Endothelial cell of umbilical vein (primary cell): ENCODE measurements at regions not wholly inside any gene's neighbourhood (a gene's known extent, or its start where the extent isn't known, plus 50 kb on each side); places are given as distances from the start of the nearest gene placed in this dataset.

Experiments used
- BruUV-seq: library from RNA; stranded (reverse); fragments of 400-500 nt; replicated peaks from 2 replicates; lab custom pipeline; 2021; lab: Mats Ljungman, UMichigan
- CTCF ChIA-PET: fragments of 300-600, 350-600 bp; sonication (Branson Sonifier 250); formaldehyde crosslinking; loops from one replicate; lab custom pipeline; 2021; ENCODE audit warnings: antibody characterized with exemption, inconsistent platforms; lab: Charles Lee
- POLR2A ChIA-PET: fragments of 300-600, 350-600 bp; sonication (Branson Sonifier 250); formaldehyde crosslinking; loops from one replicate; lab custom pipeline; 2021; ENCODE audit warnings: antibody characterized with exemption, inconsistent platforms; lab: Charles Lee
- DNase-seq: peaks from one replicate; pipeline ENCODE4 v3.0.0-alpha.2; 2011; ENCODE audit warnings: low read depth, low spot score
- FAIRE-seq: peaks from 2 replicates; lab custom pipeline; 2011; peaks lifted over from hg19 to GRCh38; lab: Jason Lieb, UNC
- H2AFZ ChIP-seq: 2 replicates; pipeline ENCODE4 v1.6.0; 2012; ENCODE audit warnings: low read depth, low read length, control low read depth, inconsistent platforms
- H3K27ac ChIP-seq: 2 replicates; pipeline ENCODE4 v1.5.1; 2011; ENCODE audit warnings: low read depth, mild to moderate bottlenecking, control low read depth, low read length, moderate library complexity; ENCODE audit not compliant: insufficient read depth
- H3K27me3 ChIP-seq, 2 experiments: 2 replicates each; pipeline versions ENCODE4 v1.6.0 to v1.6.1; 2011; ENCODE audit warnings: low read length in 2 of 2, mixed read lengths in 1 of 2; ENCODE audit not compliant: control insufficient read depth in 2 of 2, insufficient read depth in 2 of 2
- H3K36me3 ChIP-seq, 2 experiments: 2 replicates in 1 of 2; 3 replicates in 1 of 2; pipeline ENCODE4 v1.5.1; 2011; ENCODE audit warnings: low read length in 2 of 2, mild to moderate bottlenecking in 1 of 2, moderate library complexity in 1 of 2; ENCODE audit not compliant: control insufficient read depth in 2 of 2, insufficient read depth in 2 of 2; ENCODE audit errors: extremely low read depth in 1 of 2
- H3K4me1 ChIP-seq: 3 replicates; pipeline ENCODE4 v1.5.1; 2011; ENCODE audit warnings: mild to moderate bottlenecking, low read length; ENCODE audit not compliant: control insufficient read depth, insufficient read depth; ENCODE audit errors: extremely low read depth
- H3K4me2 ChIP-seq: 2 replicates; pipeline ENCODE4 v1.6.1; 2011; ENCODE audit warnings: low read length, control low read depth, mixed read lengths; ENCODE audit not compliant: insufficient read depth
- H3K4me3 ChIP-seq, 3 experiments: fragments of 200-600 bp in 1 of 3; sonication (generic), shearing (Covaris generic) in 1 of 3; replicated peaks in 1 of 3; 2 replicates each; pipeline ENCODE4 v1.5.1; 2011 to 2016; ENCODE audit warnings: control low read depth in 3 of 3, low read length in 3 of 3, mild to moderate bottlenecking in 2 of 3, inconsistent platforms in 1 of 3, low read depth in 1 of 3, moderate library complexity in 1 of 3; ENCODE audit not compliant: insufficient read depth in 1 of 3
- H3K79me2 ChIP-seq: 2 replicates; pipeline ENCODE4 v1.6.0; 2012; ENCODE audit warnings: low read length, inconsistent platforms; ENCODE audit not compliant: control insufficient read depth, insufficient read depth
- H3K9ac ChIP-seq: replicated peaks from 2 replicates; pipeline ENCODE3; 2011; ENCODE audit warnings: low read length, control low read depth; ENCODE audit not compliant: insufficient read depth; ENCODE audit errors: extremely low read depth
- H3K9me1 ChIP-seq: replicated peaks from 3 replicates; pipeline ENCODE4 v1.6.0; 2011; ENCODE audit warnings: mild to moderate bottlenecking, low read length; ENCODE audit not compliant: control insufficient read depth, insufficient read depth; ENCODE audit errors: extremely low read depth
- H3K9me3 ChIP-seq: replicated peaks from 2 replicates; pipeline ENCODE4 v1.5.1; 2012; ENCODE audit warnings: low read length, inconsistent platforms; ENCODE audit not compliant: control insufficient read depth, insufficient read depth
- H4K20me1 ChIP-seq: replicated peaks from 2 replicates; pipeline ENCODE3; 2011; ENCODE audit warnings: mild to moderate bottlenecking, low read length; ENCODE audit not compliant: control insufficient read depth, insufficient read depth; ENCODE audit errors: extremely low read depth
- CTCF ChIP-seq, 2 donors: IDR thresholded peaks; 1 replicate in 1 of 2; 2 replicates in 1 of 2; pipeline ENCODE4 v1.5.1; 2011; ENCODE audit warnings: low read length in 2 of 2, mild to moderate bottlenecking in 2 of 2, moderate library complexity in 2 of 2, control low read depth in 1 of 2, inconsistent platforms in 1 of 2, low read depth in 1 of 2; ENCODE audit not compliant: insufficient read depth in 1 of 2; ENCODE audit errors: extremely low read depth in 1 of 2
- EZH2 ChIP-seq: IDR thresholded peaks from 2 replicates; pipeline ENCODE4 v1.6.1; 2012; ENCODE audit warnings: borderline replicate concordance, low read depth, mild to moderate bottlenecking, moderate library complexity, low read length, inconsistent platforms; ENCODE audit not compliant: severe bottlenecking
- FOS ChIP-seq: IDR thresholded peaks from 2 replicates; pipeline ENCODE4 v1.6.1; 2011; ENCODE audit warnings: mild to moderate bottlenecking, low read length, moderate library complexity, borderline replicate concordance; ENCODE audit not compliant: insufficient read depth
- GATA2 ChIP-seq: IDR thresholded peaks from 2 replicates; pipeline ENCODE4 v1.7.0; 2011; ENCODE audit warnings: low read depth, mild to moderate bottlenecking, moderate library complexity, mixed read lengths, low read length; ENCODE audit not compliant: insufficient read length, insufficient read depth
- JUN ChIP-seq: IDR thresholded peaks from 2 replicates; pipeline ENCODE4 v1.6.1; 2011; ENCODE audit warnings: borderline replicate concordance, low read depth; ENCODE audit not compliant: insufficient read length, insufficient read depth
- MAX ChIP-seq: IDR thresholded peaks from 2 replicates; pipeline ENCODE4 v1.6.1; 2011; ENCODE audit not compliant: insufficient read depth, insufficient read length
- MYC ChIP-seq: IDR thresholded peaks from one replicate; pipeline ENCODE4 v1.6.1; 2011; ENCODE audit warnings: mild to moderate bottlenecking, low read depth, low read length
- POLR2A ChIP-seq: IDR thresholded peaks from 2 replicates; pipeline ENCODE4 v1.6.1; 2012; ENCODE audit warnings: low read depth, mild to moderate bottlenecking, control low read depth, low read length
- POLR2AphosphoS5 ChIP-seq: IDR thresholded peaks from 2 replicates; pipeline ENCODE4 v1.6.1; 2012; ENCODE audit warnings: low read depth, mild to moderate bottlenecking, control low read depth, low read length, moderate library complexity; ENCODE audit not compliant: insufficient read depth
- dilution Hi-C: fragments of 300-500 bp; cut with MboI; formaldehyde crosslinking; loops from one replicate; pipeline ENCODE4 v1.15.0; 2019; ENCODE audit warnings: low sequenced_read_pairs; ENCODE audit not compliant: extremely low pct_ligation_motif_present
- intact Hi-C: fragments of 100-400 bp; cut with micrococcal nuclease; formaldehyde crosslinking; loops from one replicate; pipeline ENCODE4 v1.10.0; 2022

GRCh38 chr18:10011751-10012150 lies 97.9 kb downstream of the VAPA start:
- no peak overlapping the region for H3K27ac ChIP-seq
- no peak overlapping the region for H3K4me3 ChIP-seq
- dilution Hi-C loops (no loop called here), intact Hi-C loops (no loop called here)
- no peak overlapping the region for H3K4me2 ChIP-seq
- no peak for FAIRE-seq
- BruUV-seq, result no TSS peak
- TF ChIP-seq MAX (no peak), POLR2AphosphoS5 (no peak), CTCF (IDR thresholded peaks at IDR 0.05; ENCODE audit: extremely low read depth in 1 of 2, insufficient read depth in 1 of 2, low read depth in 1 of 2, low read length in 2 of 2) (no peak), EZH2 (no peak), GATA2 (no peak), POLR2A (no peak), FOS (no peak), MYC (no peak), JUN (no peak)
- no peaks in the 10 kb centered on the region for H3K9me3 ChIP-seq
- H3K27me3 ChIP-seq, result peaks cover 0 to 2% of the 10 kb centered on the region in 2 experiments
- ChIA-PET POLR2A (interaction anchor here (0.6 kb wide), 1 partner anchor 895 kb away, joined by 3 read pairs; no protein-coding TSS in a partner anchor), CTCF (interaction anchor here (1.6 kb wide), 1 partner anchor 309 kb away, joined by 4 read pairs; no protein-coding TSS in a partner anchor)
- H2AFZ ChIP-seq, result no peak overlapping the region
- H3K36me3 ChIP-seq, result no peaks in the 10 kb centered on the region
- H3K9ac ChIP-seq, result no peak overlapping the region
- no peak for DNase-seq
- H4K20me1 ChIP-seq, result no peaks in the 10 kb centered on the region
- H3K9me1 ChIP-seq, result no peaks in the 10 kb centered on the region
- H3K4me1 ChIP-seq, result peaks cover 15% of the 10 kb centered on the region
- no peaks in the 10 kb centered on the region for H3K79me2 ChIP-seq
